ENCODE measurements at regions not wholly inside any gene's neighbourhood (a gene's known extent, or its start where the extent isn't known, plus 50 kb on each side); places are given as distances from the start of the nearest gene placed in this dataset.

DNA sequence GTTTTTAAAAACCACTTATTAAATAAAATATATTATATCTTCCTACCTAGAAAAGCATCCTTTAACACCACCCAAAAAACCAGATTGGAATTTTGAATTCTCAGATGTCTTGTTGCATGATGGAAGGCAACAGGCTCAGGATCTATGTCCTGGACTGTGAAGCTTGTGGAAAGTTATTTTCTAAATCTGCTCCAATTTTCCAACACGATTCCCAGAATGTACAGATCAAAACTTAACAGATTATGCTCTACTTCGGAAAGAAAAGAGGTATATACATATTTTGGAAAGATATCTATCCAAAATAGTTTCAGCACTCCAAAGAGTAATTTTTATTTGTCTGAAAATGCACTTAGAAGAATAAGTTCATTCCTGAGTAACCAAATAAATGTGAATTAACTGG, 291.7 kb upstream of the EMCN start:
- TF ChIP-seq, protein P1, sequence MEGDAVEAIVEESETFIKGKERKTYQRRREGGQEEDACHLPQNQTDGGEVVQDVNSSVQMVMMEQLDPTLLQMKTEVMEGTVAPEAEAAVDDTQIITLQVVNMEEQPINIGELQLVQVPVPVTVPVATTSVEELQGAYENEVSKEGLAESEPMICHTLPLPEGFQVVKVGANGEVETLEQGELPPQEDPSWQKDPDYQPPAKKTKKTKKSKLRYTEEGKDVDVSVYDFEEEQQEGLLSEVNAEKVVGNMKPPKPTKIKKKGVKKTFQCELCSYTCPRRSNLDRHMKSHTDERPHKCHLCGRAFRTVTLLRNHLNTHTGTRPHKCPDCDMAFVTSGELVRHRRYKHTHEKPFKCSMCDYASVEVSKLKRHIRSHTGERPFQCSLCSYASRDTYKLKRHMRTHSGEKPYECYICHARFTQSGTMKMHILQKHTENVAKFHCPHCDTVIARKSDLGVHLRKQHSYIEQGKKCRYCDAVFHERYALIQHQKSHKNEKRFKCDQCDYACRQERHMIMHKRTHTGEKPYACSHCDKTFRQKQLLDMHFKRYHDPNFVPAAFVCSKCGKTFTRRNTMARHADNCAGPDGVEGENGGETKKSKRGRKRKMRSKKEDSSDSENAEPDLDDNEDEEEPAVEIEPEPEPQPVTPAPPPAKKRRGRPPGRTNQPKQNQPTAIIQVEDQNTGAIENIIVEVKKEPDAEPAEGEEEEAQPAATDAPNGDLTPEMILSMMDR (IDR thresholded peaks at IDR 0.05; ENCODE audit: borderline replicate concordance, insufficient read depth, low read depth, low read length), result no peak
- no peak overlapping the region for H3K4me3 ChIP-seq (ENCODE audit: low read depth, low read length)

DNA sequence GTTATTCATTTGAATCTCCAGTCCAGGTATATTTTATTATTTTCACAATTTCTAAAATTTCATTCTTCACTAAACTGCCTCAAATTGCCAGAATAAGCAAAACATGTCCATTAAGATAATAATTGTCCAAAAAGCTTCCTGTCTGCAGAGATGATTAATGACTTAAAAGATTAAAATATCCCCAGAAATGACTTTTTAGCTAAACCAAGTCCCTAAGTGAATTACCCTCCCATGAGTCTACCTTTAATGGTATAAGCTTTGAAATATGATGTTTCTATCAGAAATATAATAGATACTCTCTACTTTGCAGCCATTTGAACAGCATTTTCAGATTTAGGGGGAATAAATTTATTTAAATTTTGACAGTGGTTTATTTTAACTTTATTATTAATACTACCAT, 289.2 kb upstream of the EMCN start:
- H3K4me3 ChIP-seq (ENCODE audit: low read depth, low read length), result no peak overlapping the region
- TF ChIP-seq, protein P1 (IDR thresholded peaks at IDR 0.05; ENCODE audit: borderline replicate concordance, insufficient read depth, low read depth, low read length), result no peak

DNA sequence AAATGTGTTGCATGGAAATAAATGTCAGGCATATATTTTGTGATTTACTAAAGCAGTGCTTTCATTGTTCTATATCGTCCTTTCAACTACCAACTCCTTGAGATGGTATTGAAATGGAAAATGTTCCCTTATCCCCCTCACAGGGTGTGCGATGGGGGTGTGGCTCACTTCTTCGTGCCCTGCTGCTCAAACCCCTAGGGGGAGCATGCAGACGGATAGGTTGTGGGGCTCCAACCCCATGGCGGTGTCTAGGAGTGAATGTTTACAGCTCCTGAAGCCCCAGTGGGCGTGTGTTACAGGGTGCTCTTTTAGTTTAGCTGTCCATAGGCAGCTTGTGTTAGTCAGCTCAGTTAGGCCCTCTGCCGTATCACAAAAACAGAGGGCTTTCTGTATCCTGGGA, 287.7 kb upstream of the EMCN start:
- no peak overlapping the region for H3K4me3 ChIP-seq (ENCODE audit: low read depth, low read length)
- TF ChIP-seq, protein P1 (IDR thresholded peaks at IDR 0.05; ENCODE audit: borderline replicate concordance, insufficient read depth, low read depth, low read length), result no peak

DNA sequence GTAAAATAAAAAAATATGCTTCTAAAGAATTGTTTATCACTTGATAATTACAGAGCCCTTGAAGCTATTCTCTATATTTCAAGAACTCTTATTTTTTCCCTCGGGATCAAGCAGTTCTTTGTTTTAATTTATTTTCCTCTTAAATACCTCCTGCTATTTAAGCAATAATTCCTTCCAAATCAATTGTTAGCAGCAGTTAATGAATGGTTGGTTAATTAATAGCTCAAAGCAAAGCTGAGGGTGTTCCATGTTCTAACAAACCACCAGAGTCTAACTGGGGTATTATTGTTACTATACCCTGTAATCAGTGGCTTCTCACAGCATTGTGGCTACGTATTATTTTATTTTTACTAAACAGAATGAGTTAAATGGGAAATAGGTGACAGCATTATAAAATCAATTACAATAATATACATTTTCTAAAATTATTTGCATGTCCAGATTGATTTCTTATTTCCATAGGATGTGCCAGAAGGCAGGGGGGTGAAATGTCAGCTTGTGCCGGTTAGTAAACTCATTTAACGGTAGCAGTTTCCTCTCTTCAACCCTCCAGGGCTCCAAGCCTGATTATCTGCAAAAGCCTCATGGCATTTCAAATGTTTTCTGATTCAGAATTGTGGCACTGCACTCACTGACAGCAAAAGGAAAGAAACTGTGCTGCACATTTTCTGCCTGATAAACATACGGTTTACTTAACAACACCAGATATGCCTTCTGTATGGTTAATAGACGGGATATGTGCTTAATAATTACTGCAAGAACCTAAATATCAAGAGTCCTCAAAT, 286.9 kb upstream of the EMCN start:
- TF ChIP-seq, protein P1 (IDR thresholded peaks at IDR 0.05; ENCODE audit: borderline replicate concordance, insufficient read depth, low read depth, low read length), result no peak

DNA sequence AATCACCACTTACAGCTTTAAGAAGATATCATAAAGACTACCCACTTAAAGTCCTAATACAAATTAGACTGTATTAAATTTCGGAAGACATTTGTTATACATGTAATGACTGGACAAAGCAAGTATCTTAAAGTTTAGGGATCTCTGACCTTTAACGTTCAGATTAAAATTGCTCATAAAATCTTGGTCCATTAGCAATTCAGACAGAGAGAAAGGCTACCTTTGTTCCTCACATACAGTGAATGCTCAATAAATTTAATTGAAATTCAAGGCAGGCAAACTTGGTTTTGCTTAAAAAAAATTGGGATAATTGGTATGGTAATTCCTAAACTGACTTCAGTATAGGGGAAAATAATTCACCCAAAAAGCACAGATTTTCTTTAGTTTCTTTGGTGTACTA, 285.9 kb upstream of the EMCN start:
- no peak overlapping the region for H3K4me3 ChIP-seq (ENCODE audit: low read depth, low read length)
- TF ChIP-seq, protein P1 (IDR thresholded peaks at IDR 0.05; ENCODE audit: borderline replicate concordance, insufficient read depth, low read depth, low read length), result no peak

More for the DNA sequence above, 286.9 kb upstream of the EMCN start:
- H3K4me3 ChIP-seq (ENCODE audit: low read depth, low read length), result no peak overlapping the region

DNA sequence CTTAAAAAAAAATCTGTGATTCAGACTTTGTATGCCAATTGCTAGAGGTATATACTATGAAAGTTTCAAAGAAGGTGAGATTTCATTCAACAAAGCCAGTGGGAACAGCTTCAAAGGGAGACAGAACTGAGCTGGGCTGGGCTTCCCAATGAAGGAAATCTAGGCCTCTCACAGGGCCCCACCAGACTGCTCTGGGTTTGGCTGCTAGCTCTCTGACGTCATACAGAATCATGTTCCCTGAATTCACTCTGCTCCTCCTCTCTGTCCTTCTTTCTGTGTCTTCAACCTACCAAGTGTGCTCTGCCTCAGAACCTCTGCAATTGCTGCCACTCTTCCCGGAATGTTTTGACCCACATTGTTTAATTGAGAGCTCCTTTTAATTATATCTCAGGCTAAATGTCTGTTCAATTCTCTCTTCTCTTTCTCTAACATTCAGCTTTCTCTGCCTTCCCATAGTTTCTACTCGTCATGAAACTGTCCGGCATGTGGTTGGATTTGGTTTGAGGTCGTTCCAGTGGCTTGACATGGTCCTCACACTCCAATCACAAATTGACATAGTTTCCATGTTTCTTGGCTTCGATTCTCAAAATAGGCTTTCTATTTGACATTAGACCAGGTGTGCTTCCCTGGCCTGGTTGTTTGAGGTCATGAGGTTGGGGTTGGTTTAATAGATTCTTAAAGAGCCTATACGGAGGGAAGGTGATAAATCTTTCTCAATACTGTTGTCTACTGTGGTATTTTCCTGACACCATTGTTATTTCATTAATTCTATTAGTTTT, 282.1 kb upstream of the EMCN start:
- no peak overlapping the region for H3K4me3 ChIP-seq (ENCODE audit: low read depth, low read length)
- TF ChIP-seq, protein P1 (IDR thresholded peaks at IDR 0.05; ENCODE audit: borderline replicate concordance, insufficient read depth, low read depth, low read length), result no peak

Measured in GM12875 (cell line).